Neutrophil (primary cell): ENCODE measurements at regions not wholly inside any gene's neighbourhood (a gene's known extent, or its start where the extent isn't known, plus 50 kb on each side); places are given as distances from the start of the nearest gene placed in this dataset.

ENCODE experiments used
- H3K27ac ChIP-seq: fragments of 200-600 bp; sonication (generic); 2 replicates; pipeline ENCODE4 v1.5.1; 2016; ENCODE audit warnings: mild to moderate bottlenecking, moderate library complexity
- H3K27me3 ChIP-seq: fragments of 200-600 bp; sonication (generic); 2 replicates; pipeline ENCODE4 v1.6.0; 2016; ENCODE audit warnings: mild to moderate bottlenecking
- H3K36me3 ChIP-seq: fragments of 200-600 bp; sonication (generic); 2 replicates; pipeline ENCODE4 v1.5.1; 2017
- H3K4me1 ChIP-seq, 2 experiments: fragments of 200-600 bp in 1 of 2; sonication (generic) in 1 of 2; 1 replicate in 1 of 2; 2 replicates in 1 of 2; pipeline versions ENCODE4 v1.5.1 to v1.6.1; 2013 to 2016; ENCODE audit warnings: low read depth in 1 of 2, low read length in 1 of 2, mild to moderate bottlenecking in 1 of 2, moderate library complexity in 1 of 2; ENCODE audit not compliant: control insufficient read depth in 1 of 2, insufficient read depth in 1 of 2
- H3K4me3 ChIP-seq, 2 experiments: fragments of 200-600 bp in 1 of 2; sonication (generic) in 1 of 2; 1 replicate in 1 of 2; 2 replicates in 1 of 2; pipeline ENCODE4 v1.5.1; 2013 to 2016; ENCODE audit warnings: low read depth in 1 of 2, low read length in 1 of 2, mild to moderate bottlenecking in 1 of 2, moderate library complexity in 1 of 2
- H3K9me3 ChIP-seq: fragments of 200-600 bp; sonication (generic); 2 replicates; pipeline ENCODE4 v1.5.1; 2016
- TF ChIP-seq, protein P1 (sequence below): fragments of 200-600 bp; sonication (generic); IDR thresholded peaks from 2 replicates; pipeline ENCODE4 v1.5.1; 2016; ENCODE audit warnings: antibody characterized with exemption

DNA sequence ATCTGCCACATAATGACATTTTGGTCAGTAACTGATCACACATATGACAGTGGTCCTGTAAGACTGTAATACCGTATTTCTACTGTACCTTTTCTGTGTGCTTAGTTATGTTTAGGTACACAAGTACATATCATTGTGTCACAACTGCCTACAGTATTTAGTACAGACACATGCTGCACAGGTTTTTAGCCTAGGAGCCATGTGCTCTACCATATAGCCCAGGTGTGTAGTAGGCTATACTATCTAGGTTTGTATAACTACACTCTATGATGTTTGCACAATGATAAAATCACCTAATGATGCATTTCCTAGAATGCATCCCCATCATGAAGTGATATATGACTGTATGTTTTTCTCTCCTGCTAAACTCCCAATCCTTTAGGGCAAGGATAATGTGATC, 61.2 kb upstream of the MIR17HG start:
- TF ChIP-seq, protein P1, sequence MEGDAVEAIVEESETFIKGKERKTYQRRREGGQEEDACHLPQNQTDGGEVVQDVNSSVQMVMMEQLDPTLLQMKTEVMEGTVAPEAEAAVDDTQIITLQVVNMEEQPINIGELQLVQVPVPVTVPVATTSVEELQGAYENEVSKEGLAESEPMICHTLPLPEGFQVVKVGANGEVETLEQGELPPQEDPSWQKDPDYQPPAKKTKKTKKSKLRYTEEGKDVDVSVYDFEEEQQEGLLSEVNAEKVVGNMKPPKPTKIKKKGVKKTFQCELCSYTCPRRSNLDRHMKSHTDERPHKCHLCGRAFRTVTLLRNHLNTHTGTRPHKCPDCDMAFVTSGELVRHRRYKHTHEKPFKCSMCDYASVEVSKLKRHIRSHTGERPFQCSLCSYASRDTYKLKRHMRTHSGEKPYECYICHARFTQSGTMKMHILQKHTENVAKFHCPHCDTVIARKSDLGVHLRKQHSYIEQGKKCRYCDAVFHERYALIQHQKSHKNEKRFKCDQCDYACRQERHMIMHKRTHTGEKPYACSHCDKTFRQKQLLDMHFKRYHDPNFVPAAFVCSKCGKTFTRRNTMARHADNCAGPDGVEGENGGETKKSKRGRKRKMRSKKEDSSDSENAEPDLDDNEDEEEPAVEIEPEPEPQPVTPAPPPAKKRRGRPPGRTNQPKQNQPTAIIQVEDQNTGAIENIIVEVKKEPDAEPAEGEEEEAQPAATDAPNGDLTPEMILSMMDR, result no peak
- Histone ChIP-seq H3K9me3 (no peaks in the 10 kb centered on the region), H3K4me1 (no peaks in the 10 kb centered on the region), H3K4me3 (no peak overlapping the region), H3K27ac (no peak overlapping the region), H3K27me3 (no peaks in the 10 kb centered on the region), H3K36me3 (no peaks in the 10 kb centered on the region)

DNA sequence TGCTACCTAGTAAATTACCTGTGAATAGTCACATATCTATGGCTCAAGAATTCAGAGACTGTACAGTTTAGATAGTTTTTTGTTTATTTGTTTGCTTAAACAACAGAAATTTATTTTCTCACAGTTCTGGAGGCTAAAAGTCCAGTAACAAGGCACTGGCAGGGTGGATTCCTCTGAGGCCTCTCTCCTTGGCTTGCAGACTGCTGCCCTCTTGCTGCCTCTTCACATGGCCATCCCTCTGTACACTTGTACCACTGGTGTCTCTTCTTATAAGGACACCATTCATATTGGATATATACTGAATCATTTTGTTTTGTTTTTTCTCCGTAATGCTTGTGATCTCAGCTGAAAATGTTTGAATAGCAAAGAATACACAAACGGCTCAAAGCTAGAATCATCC, 56.4 kb upstream of the MIR17HG start:
- Histone ChIP-seq H3K36me3 (no peaks in the 10 kb centered on the region), H3K4me1 (no peaks in the 10 kb centered on the region), H3K27ac (no peak overlapping the region), H3K4me3 (no peak overlapping the region), H3K27me3 (no peaks in the 10 kb centered on the region), H3K9me3 (no peaks in the 10 kb centered on the region)
- TF ChIP-seq, protein P1, result no peak

DNA sequence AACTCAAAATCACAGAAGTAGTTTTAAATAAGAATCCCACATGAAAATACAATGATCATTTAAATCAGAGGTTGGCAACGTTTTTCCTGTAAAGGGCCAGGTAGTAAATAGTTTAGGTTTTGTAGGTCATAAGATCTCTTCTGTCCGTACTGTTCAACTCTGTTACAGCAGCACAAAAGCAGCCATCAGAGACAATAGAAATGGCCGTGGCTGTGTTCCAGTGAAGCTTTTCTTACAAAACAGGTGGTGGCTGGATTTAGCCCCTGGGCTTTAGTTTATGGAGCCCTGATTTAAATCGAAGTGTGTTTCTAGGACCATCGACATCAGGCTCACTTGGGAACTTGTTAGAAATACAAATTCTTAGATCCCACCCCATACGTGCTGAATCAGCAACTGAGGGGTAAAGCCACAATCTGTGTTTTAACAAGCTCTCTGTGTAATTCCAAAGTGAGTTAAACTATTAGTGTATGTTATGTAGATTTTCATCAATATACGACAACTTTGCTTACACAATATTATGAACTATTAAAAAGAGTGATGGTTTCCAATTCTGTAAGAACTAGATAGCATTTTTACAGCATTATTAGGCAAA, 54.8 kb upstream of the MIR17HG start:
- no peaks in the 10 kb centered on the region for H3K36me3 ChIP-seq
- no peak overlapping the region for H3K27ac ChIP-seq
- TF ChIP-seq, protein P1, result no peak
- H3K4me1 ChIP-seq, result no peaks in the 10 kb centered on the region
- no peaks in the 10 kb centered on the region for H3K9me3 ChIP-seq
- H3K27me3 ChIP-seq, result no peaks in the 10 kb centered on the region
- H3K4me3 ChIP-seq, result no peak overlapping the region

DNA sequence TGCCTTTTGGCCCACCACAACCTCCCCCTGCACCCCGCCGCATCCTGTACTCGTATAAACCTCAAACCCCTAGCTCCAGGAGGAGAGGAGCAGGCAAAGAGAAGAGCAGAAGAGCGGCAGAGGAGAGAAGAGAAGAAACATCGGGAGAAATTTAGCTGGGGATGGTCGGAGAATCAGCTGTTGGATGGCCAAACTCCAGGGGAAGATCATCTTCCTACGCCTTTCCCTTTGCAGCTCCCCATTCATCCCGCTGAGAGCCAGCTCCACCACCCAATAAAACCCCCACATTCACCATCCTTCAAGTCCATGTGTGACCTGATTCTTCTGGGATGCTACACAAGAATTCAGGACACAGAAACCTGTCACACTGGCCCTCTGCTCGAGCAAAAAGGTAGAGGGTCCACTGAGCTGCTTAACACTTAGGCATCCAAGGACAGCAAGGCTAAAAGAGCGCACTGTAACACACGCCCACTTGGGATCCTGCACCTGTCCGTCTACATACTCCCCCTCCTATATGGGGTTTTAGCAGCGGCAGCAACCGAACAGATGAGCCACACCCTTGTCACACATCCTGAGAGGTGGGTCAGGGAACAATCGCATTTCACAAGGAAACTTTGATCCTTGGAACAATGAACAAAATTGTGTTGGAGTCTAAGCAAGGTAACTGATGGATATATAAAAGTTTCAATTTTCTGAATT, 51.6 kb upstream of the MIR17HG start:
- TF ChIP-seq, protein P1, result no peak
- no peaks in the 10 kb centered on the region for H3K36me3 ChIP-seq
- no peaks in the 10 kb centered on the region for H3K4me1 ChIP-seq
- no peaks in the 10 kb centered on the region for H3K9me3 ChIP-seq
- no peaks in the 10 kb centered on the region for H3K27me3 ChIP-seq
- no peak overlapping the region for H3K4me3 ChIP-seq
- no peak overlapping the region for H3K27ac ChIP-seq

DNA sequence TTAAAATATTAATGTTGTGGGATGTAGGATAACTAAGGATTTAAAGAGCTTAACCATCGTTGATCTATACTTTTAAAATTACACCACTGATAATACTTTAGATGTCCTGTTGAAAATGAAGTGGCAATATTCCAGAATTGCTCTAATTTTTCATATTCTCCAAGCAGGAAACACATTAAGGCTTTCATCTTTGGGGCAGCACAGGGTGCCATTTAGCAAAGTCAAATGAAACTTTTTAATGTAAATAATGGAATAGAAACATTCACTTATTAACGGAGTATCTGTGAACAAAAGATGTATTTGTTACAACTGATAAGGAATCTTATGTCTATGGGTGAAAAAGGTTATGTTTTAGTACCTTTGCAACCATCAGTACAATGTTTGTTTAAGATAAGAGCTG, 50.0 kb upstream of the MIR17HG start:
- H3K4me3 ChIP-seq, result no peak overlapping the region
- H3K27me3 ChIP-seq, result no peaks in the 10 kb centered on the region
- no peaks in the 10 kb centered on the region for H3K4me1 ChIP-seq
- TF ChIP-seq, protein P1, result no peak
- no peak overlapping the region for H3K27ac ChIP-seq
- H3K36me3 ChIP-seq, result no peaks in the 10 kb centered on the region
- H3K9me3 ChIP-seq, result no peaks in the 10 kb centered on the region
